ENCODE measurements at regions not wholly inside any gene's neighbourhood (a gene's known extent, or its start where the extent isn't known, plus 50 kb on each side); places are given as distances from the start of the nearest gene placed in this dataset.

- DNase-seq (ENCODE audit: low spot score) = no peak
- ATAC-seq = no peak
Observed at GRCh38 chr2:204346906-204347305, 198.4 kb upstream of the PARD3B start.

- ATAC-seq = no peak
- no peak for DNase-seq (ENCODE audit: low spot score)
Observed at GRCh38 chr2:204353823-204354222, 191.5 kb upstream of the PARD3B start.

GRCh38 chr2:204354442-204354856 lies 190.8 kb upstream of the PARD3B start:
- no peak for ATAC-seq
- DNase-seq (ENCODE audit: low spot score) = no peak

DNA sequence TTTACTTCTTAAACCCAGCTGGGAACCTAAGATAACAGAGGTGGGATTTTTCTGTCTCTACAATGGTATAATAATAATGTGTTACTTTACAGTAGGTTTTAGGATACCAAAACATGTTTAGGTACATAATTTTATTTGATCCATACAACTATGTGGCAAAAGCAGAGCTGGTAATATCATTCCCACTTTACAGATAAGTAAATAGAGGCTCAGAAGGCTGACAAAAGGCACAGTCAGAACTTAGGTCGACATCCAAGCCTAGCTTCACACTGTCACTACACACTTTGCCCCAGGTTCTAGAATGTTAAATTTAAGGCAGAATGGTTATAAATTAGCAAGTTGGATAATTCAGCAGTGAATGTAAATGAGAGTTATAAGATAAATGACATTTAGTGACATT lies 189.6 kb upstream of the PARD3B start:
- DNase-seq (ENCODE audit: low spot score) (no peak), ATAC-seq (no peak)

DNA sequence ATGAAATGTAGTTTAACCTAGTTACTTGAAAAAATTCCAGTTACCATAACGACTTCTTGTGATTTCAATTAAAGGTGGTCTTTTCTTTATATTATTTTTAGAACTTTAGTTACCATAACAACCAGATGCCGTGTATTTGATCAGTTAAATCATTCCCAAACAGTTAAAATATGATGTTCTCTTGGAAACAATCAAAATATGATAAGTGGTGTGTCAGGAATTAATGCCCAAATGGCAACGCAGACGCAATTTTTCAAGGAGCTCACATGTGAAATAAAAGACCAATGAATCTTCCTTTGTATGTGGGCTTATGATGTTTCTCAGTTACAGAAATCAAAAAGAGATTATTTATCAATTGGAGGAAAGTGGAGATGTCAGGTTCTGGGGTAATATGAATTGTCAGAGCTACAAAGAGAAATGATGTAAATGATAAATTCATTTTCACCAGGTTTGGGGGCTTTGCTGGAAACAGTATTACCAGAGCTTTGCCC lies 189.1 kb upstream of the PARD3B start:
- no peak for ATAC-seq
- DNase-seq (ENCODE audit: low spot score) = no peak

- DNase-seq (ENCODE audit: low spot score) (no peak), ATAC-seq (no peak)
Observed at GRCh38 chr2:204357286-204357685, 188.0 kb upstream of the PARD3B start.

GRCh38 chr2:204359076-204359475 lies 186.2 kb upstream of the PARD3B start:
- DNase-seq (ENCODE audit: low spot score) = no peak
- ATAC-seq = no peak

DNA sequence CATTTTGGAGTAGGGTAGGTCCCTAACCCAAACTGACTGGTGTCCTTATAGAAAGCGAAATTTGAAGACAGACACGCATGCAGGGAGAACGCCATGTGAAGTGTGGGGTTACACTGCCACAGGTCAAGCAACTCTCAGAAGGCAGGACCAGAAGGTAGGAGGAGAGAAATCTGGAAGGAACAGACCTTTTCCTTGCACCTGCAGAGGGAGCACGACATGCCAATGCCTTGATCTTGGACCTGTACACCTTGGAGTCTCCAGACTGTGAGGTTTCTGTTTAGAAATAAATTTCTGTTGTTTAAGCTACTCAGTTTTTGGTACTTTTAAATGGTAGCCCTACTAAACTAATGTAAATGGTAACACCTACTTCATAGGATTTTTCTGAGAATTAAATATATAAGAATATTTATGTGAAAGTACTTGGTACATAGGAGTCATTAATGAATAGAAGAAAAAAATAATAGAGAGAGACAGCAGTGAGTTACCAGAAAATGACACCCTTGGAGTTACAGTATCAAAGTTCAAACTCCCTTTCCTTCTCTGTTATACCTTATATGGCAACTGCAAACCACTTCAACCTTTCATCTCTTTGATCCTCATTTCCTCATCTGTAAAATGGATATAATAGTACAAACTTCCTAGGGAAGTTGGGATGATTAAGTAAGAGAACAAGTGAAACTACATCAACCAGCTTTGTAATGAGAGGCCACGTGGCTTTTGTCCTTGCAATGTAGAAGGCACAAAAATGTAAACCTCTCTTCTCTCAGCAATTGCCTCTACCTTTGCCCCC lies 184.9 kb upstream of the PARD3B start:
- DNase-seq (ENCODE audit: low spot score) (no peak), ATAC-seq (no peak)

DNA sequence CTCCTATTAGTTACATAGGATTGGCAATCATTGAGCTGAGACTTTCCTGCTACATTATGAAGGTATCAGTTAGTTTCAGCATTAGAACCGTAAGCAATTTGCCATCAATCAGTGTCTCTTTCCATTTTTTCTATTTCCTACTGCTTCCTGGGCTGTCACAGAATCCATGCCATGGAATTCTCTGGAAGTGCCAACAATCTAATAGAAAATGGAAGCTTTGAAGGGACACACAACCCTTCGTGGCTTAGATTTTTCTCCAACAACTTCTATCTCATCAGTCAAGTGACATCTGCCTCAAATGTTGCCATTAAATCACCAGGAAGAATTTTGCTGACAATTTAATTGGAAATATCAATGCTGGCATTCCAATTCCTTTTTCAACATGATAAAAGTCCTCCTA lies 183.5 kb upstream of the PARD3B start:
- ATAC-seq = no peak

DNA sequence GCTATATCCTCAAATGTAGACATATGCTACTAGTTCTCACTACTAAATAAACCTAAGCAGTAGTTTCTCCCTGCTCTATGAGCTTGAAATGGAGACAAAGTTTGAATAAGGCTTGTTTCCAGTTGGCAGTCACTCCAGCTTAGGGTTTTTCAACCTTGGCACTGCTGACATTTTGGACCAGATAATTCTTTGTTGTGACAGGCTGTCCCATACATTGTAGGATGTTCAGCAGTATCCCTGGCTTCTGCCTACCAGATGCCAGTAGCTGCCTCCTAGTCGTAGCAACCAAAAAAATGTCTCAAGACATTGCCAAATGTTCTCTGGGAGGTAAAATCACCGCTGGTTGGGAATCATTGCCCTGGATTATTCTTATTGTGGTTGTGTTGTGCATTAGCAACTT lies 182.7 kb upstream of the PARD3B start:
- DNase-seq (ENCODE audit: low spot score) (no peak), ATAC-seq (no peak)

More for the DNA sequence above, 183.5 kb upstream of the PARD3B start:
- DNase-seq (ENCODE audit: low spot score) = no peak

GRCh38 chr2:204363513-204363912 lies 181.8 kb upstream of the PARD3B start:
- ATAC-seq = no peak
- DNase-seq (ENCODE audit: low spot score) = no peak

DNA sequence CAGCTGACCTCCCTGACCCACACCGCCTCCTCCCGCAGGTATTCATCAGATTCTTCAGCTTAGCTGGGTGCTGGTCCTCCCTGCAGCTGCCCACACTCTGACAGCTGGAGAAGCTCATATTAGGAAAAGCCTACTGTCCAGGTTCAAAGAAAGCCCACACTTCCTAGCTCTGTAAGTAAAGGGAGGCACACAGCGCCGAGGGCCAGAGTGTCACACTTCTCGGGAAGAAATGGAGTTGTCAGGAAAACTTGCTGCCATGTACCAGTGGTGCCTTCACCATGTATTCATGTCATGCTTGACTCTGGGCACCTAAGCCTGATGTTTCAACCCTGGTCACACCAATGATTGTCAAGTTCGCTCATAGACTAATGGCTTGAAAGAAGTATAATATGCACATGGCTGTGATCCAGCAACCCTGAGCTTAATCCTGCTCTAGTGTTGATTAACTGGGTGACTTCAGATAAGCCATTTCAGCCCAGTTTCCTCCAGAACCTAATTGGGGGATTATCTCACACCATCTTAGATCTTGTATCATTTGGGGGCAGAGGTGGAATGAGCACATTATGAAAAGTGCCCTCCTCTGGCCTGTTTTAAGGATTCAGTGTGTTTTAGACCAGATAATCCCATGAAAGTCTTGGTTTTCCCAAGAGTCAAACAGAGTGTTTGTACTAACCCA lies 180.3 kb upstream of the PARD3B start:
- ATAC-seq = no peak
- no peak for DNase-seq (ENCODE audit: low spot score)

- ATAC-seq (no peak), DNase-seq (ENCODE audit: low spot score) (no peak)
Observed at GRCh38 chr2:204365811-204366210, 179.5 kb upstream of the PARD3B start.

GRCh38 chr2:204367466-204367865 lies 177.8 kb upstream of the PARD3B start:
- DNase-seq (ENCODE audit: low spot score) (no peak), ATAC-seq (no peak)

- DNase-seq (ENCODE audit: low spot score) (no peak), ATAC-seq (no peak)
Observed at GRCh38 chr2:204370172-204370718, 175.0 kb upstream of the PARD3B start.

DNA sequence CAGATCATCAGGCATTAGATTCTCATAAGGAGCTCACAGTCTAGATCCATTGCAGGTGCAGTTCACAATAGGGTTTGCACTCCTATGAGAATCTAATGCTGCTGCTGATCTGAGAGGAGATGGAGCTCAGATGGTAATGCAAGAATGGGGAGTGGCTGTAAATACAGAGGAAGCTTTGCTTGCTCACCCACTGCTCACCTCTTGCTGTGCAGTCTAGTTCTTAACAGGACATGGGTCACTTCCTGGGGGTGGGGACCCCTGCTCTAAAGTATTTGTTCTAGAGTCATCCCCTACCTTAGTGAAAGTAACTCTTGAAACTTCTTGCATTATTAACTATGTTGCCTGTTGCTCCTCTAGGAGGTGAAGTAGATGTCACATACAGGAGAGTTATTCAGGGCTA lies 171.3 kb upstream of the PARD3B start:
- no peak for DNase-seq (ENCODE audit: low spot score)
- no peak for ATAC-seq

DNA sequence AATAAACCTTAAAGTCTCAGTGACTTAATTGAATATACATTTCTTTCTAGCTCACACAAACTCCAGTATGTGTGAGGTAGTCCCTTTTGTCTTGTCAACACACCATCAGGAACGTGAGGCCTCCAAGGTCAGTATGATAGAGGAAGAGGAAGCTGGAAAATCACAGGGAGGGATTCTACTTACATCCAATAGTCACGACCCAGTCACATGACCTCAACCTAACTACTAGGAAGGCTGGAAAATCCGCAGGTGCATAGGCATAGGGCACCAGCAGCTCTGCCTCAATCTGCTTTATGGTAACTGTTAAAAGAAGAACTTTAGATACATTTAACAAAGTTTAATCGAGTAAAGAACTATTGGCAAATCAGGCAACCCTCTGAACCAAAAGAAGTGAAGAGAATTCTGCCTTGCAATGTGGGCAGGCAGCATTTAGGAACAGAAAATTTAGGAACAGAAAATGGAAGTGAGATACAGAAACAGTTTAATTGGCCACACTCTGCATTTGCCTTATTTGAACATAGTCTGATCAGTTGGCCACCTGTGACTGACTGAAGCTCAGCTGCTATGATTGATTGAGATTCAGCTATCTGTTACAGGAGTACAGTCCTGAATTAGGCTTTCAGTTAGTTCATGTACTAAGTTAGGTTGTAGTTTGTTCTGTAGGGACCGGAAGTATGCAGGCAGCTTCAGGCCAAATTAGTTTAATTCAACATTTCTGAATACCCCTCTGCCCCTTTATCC lies 165.0 kb upstream of the PARD3B start:
- ATAC-seq (no peak), DNase-seq (ENCODE audit: low spot score) (no peak)

DNA sequence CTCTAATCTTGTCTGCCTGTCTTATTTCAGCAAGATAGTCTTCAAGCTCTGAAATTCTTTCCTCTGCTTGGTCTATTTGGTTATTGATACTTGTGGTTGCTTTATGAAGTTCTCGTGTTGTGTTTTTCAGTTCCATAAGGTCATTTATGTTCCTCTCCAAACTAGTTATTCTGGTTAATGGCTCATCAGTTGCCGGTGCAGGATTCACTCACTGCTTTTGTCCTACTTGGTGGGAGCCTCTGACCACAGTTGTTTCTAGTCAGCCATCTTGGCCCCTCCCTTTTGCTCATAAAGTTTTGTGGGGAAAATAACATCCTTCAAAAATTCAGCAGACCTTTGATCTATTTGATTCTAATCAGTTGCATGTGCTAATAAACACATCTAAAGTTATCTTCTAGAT lies 158.6 kb upstream of the PARD3B start:
- no peak for ATAC-seq
- DNase-seq (ENCODE audit: low spot score) = no peak

- DNase-seq (ENCODE audit: low spot score) = no peak
- ATAC-seq = no peak
Observed at GRCh38 chr2:204389120-204389519, 156.2 kb upstream of the PARD3B start.

- no peak for DNase-seq (ENCODE audit: low spot score)
- no peak for ATAC-seq
Observed at GRCh38 chr2:204389856-204390255, 155.4 kb upstream of the PARD3B start.

DNA sequence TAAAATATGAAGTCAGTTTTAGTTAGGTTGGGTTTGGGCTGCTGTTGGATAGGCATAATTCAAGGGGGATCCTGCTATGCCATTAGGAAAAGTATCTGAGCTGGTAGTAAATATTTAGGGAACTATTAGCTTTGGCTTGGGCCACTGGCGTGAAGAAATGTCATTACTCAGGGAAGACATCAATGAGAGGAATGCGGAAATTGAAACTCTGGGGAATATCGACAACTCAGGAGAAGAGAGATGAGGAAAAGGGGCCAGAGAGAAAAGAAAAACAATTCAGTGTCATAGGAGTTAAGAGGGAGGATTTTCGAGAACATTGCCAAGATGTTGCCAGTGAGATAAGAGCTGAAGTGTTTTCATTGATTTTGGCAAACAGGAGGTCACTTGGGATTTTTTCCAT lies 149.7 kb upstream of the PARD3B start:
- DNase-seq (ENCODE audit: low spot score) (no peak), ATAC-seq (no peak)
